Osteoblast (primary cell): ENCODE measurements at regions not wholly inside any gene's neighbourhood (a gene's known extent, or its start where the extent isn't known, plus 50 kb on each side); places are given as distances from the start of the nearest gene placed in this dataset.
"Not testable (repeated sequence)": the region's sequence is repeated elsewhere in the genome, so short reads cannot be mapped to it uniquely, and the experiment has no call there.

Source experiments
- DNase-seq: peaks from one replicate; pipeline ENCODE4 v3.0.0; 2011; ENCODE audit warnings: low spot score, mixed read lengths; ENCODE audit not compliant: insufficient read length; ENCODE audit errors: missing footprints
- H2AFZ ChIP-seq: 2 replicates; pipeline ENCODE4 v1.6.0; 2011; ENCODE audit warnings: mild to moderate bottlenecking, low read length
- H3K27ac ChIP-seq: 2 replicates; pipeline ENCODE4 v1.5.1; 2011; ENCODE audit warnings: mild to moderate bottlenecking, low read depth, low read length, moderate library complexity
- H3K27me3 ChIP-seq: 2 replicates; pipeline ENCODE4 v1.6.0; 2012; ENCODE audit warnings: mild to moderate bottlenecking, control low read depth, inconsistent platforms, low read length, moderate library complexity; ENCODE audit not compliant: insufficient read depth
- H3K36me3 ChIP-seq: 2 replicates; pipeline ENCODE4 v1.5.1; 2011; ENCODE audit warnings: mild to moderate bottlenecking, low read length, control low read depth, moderate library complexity; ENCODE audit not compliant: insufficient read depth
- H3K4me1 ChIP-seq: 2 replicates; pipeline ENCODE4 v1.5.1; 2011; ENCODE audit warnings: mild to moderate bottlenecking, low read length, control low read depth, moderate library complexity; ENCODE audit not compliant: insufficient read depth
- H3K4me2 ChIP-seq: 2 replicates; pipeline ENCODE4 v1.6.0; 2011; ENCODE audit warnings: mild to moderate bottlenecking, low read length; ENCODE audit not compliant: insufficient read depth
- H3K4me3 ChIP-seq: fragments of 200-600 bp; sonication (generic); 3 replicates; pipeline ENCODE4 v1.5.1; 2012; ENCODE audit warnings: mild to moderate bottlenecking, low read length, inconsistent platforms; ENCODE audit not compliant: insufficient read depth
- H3K79me2 ChIP-seq: 2 replicates; pipeline ENCODE4 v1.6.0; 2012; ENCODE audit warnings: mild to moderate bottlenecking, low read length, control low read depth, inconsistent platforms; ENCODE audit not compliant: insufficient read depth
- H3K9me3 ChIP-seq: 2 replicates; pipeline ENCODE4 v1.5.1; 2011; ENCODE audit warnings: low read depth, low read length, control low read depth
- H4K20me1 ChIP-seq: 2 replicates; pipeline ENCODE4 v1.6.0; 2012; ENCODE audit warnings: mild to moderate bottlenecking, low read length, control low read depth; ENCODE audit not compliant: insufficient read depth
- CTCF ChIP-seq: IDR thresholded peaks from 2 replicates; pipeline ENCODE4 v1.5.1; 2011; ENCODE audit warnings: mild to moderate bottlenecking, low read depth, low read length, moderate library complexity; ENCODE audit errors: extremely low read depth

GRCh38 chr1:121595089-121595488 is 410.3 kb downstream of the SRGAP2C start:
- DNase-seq = no peak
- Histone ChIP-seq H3K27ac (no peak overlapping the region), H3K27me3 (no peaks in the 10 kb centered on the region), H2AFZ (no peak overlapping the region), H3K9me3 (no peaks in the 10 kb centered on the region), H3K4me2 (no peak overlapping the region), H3K36me3 (no peaks in the 10 kb centered on the region), H3K4me3 (no peak overlapping the region), H4K20me1 (no peaks in the 10 kb centered on the region), H3K4me1 (no peaks in the 10 kb centered on the region), H3K79me2 (no peaks in the 10 kb centered on the region)
- TF ChIP-seq CTCF = no peak

GRCh38 chr1:121604843-121605444 is 420.2 kb downstream of the SRGAP2C start:
- not testable (repeated sequence) for H4K20me1 ChIP-seq, DNase-seq, H2AFZ ChIP-seq, H3K4me1 ChIP-seq, H3K4me3 ChIP-seq, H3K9me3 ChIP-seq, H3K4me2 ChIP-seq, H3K27ac ChIP-seq, H3K27me3 ChIP-seq, H3K79me2 ChIP-seq, H3K36me3 ChIP-seq

DNA sequence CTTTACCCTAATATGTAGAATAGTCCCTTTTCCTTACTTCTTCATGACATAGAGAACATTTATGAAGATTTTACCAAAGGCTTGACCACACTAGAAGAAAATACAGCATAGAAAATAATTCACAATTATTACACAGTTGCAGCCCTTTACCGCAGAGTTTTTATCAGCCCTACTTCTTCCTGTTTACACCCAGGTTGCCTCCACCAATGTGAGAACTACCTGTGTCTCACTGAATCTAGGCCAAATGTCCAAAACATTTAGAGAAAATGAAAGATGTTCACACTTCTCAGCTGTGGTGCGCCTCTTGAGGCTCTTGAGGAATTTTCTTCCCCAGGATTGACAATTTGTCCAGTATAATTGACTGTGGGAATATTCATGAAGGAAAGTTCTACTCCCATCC is 422.7 kb downstream of the SRGAP2C start:
- not testable (repeated sequence) for H3K4me1 ChIP-seq, H4K20me1 ChIP-seq, H3K9me3 ChIP-seq, H3K27ac ChIP-seq, H3K36me3 ChIP-seq, H3K27me3 ChIP-seq, H3K79me2 ChIP-seq, H3K4me3 ChIP-seq, DNase-seq, H2AFZ ChIP-seq, H3K4me2 ChIP-seq
